MCF 10A (cell line): ENCODE measurements at regions not wholly inside any gene's neighbourhood (a gene's known extent, or its start where the extent isn't known, plus 50 kb on each side); places are given as distances from the start of the nearest gene placed in this dataset.

Source experiments
- BruUV-seq: library from RNA; stranded (reverse); fragments of 400-500 nt; replicated peaks from 2 replicates; lab custom pipeline; 2021; lab: Mats Ljungman, UMichigan
- CTCF ChIA-PET: fragments of 300-600 bp; sonication (Branson Sonifier 250); formaldehyde crosslinking; extraction: SDS; loops from one replicate; lab custom pipeline; 2021; ENCODE audit warnings: antibody characterized with exemption, inconsistent platforms; lab: Yijun Ruan, JAX
- POLR2A ChIA-PET: fragments of 300-600, 350-650 bp; sonication (Branson Sonifier 250); formaldehyde crosslinking; extraction: SDS; loops from one replicate; lab custom pipeline; 2020; ENCODE audit warnings: antibody characterized with exemption, inconsistent platforms; lab: Yijun Ruan, JAX
- DNase-seq: peaks from one replicate; pipeline ENCODE4 v3.0.0-alpha.2; 2018; ENCODE audit not compliant: unreplicated experiment
- H3K27ac Mint-ChIP-seq: one replicate; pipeline ENCODE4 v1.8.0; 2022; ENCODE audit warnings: mild to moderate bottlenecking, low read depth, mixed read lengths; ENCODE audit not compliant: unreplicated experiment
- H3K27me3 Mint-ChIP-seq: one replicate; pipeline ENCODE4 v1.8.0; 2022; ENCODE audit warnings: mixed read lengths; ENCODE audit not compliant: insufficient read depth, unreplicated experiment
- H3K36me3 Mint-ChIP-seq: one replicate; pipeline ENCODE4 v1.8.0; 2022; ENCODE audit warnings: mild to moderate bottlenecking, moderate library complexity, mixed read lengths; ENCODE audit not compliant: insufficient read depth, unreplicated experiment
- H3K4me1 Mint-ChIP-seq: one replicate; pipeline ENCODE4 v1.8.0; 2022; ENCODE audit warnings: mixed read lengths; ENCODE audit not compliant: insufficient read depth, unreplicated experiment
- H3K4me3 Mint-ChIP-seq: one replicate; pipeline ENCODE4 v1.8.0; 2022; ENCODE audit warnings: mild to moderate bottlenecking, moderate library complexity, mixed read lengths; ENCODE audit not compliant: unreplicated experiment
- H3K9me3 Mint-ChIP-seq: one replicate; pipeline ENCODE4 v1.8.0; 2022; ENCODE audit warnings: mixed read lengths; ENCODE audit not compliant: unreplicated experiment
- CTCF ChIP-seq: fragments of 200-600 bp; IDR thresholded peaks from one replicate; pipeline ENCODE4 v1.8.0; 2022; ENCODE audit warnings: antibody characterized with exemption, mild to moderate bottlenecking; ENCODE audit not compliant: unreplicated experiment
- intact Hi-C: fragments of 100-400 bp; cut with micrococcal nuclease; formaldehyde crosslinking; loops from 2 replicates; pipeline ENCODE4 v1.14.1; 2022

GRCh38 chr7:25638590-25639244 is 410.4 kb upstream of the NPVF start:
- BruUV-seq, result no TSS peak
- no peak for TF ChIP-seq CTCF
- no peaks in the 10 kb centered on the region for H3K4me1 Mint-ChIP-seq
- H3K9me3 Mint-ChIP-seq, result no peaks in the 10 kb centered on the region
- no peak overlapping the region for H3K27ac Mint-ChIP-seq
- no peak for DNase-seq
- H3K27me3 Mint-ChIP-seq, result peaks cover 8% of the 10 kb centered on the region
- no peaks in the 10 kb centered on the region for H3K36me3 Mint-ChIP-seq
- no peak overlapping the region for H3K4me3 Mint-ChIP-seq
- CTCF ChIA-PET, result no interaction called here
- POLR2A ChIA-PET, result no interaction called here
- intact Hi-C loops, result no loop called here

GRCh38 chr7:25642849-25643248 is 414.6 kb upstream of the NPVF start:
- BruUV-seq, result no TSS peak
- H3K27me3 Mint-ChIP-seq, result peaks cover 3% of the 10 kb centered on the region
- H3K4me3 Mint-ChIP-seq, result no peak overlapping the region
- H3K36me3 Mint-ChIP-seq, result no peaks in the 10 kb centered on the region
- intact Hi-C loops, result no loop called here
- no peak for TF ChIP-seq CTCF
- no peaks in the 10 kb centered on the region for H3K9me3 Mint-ChIP-seq
- ChIA-PET CTCF (no interaction called here), POLR2A (no interaction called here)
- no peaks in the 10 kb centered on the region for H3K4me1 Mint-ChIP-seq
- H3K27ac Mint-ChIP-seq, result no peak overlapping the region
- peak; percentile 13 for DNase-seq

- POLR2A ChIA-PET, result no interaction called here
- CTCF ChIA-PET, result no interaction called here
- H3K4me1 Mint-ChIP-seq, result no peaks in the 10 kb centered on the region
- H3K27me3 Mint-ChIP-seq, result peaks cover 8% of the 10 kb centered on the region
- no peaks in the 10 kb centered on the region for H3K9me3 Mint-ChIP-seq
- DNase-seq, result no peak
- no peak overlapping the region for H3K4me3 Mint-ChIP-seq
- H3K36me3 Mint-ChIP-seq, result no peaks in the 10 kb centered on the region
- H3K27ac Mint-ChIP-seq, result no peak overlapping the region
- intact Hi-C loops, result no loop called here
- no peak for TF ChIP-seq CTCF
- BruUV-seq, result no TSS peak
Measured at GRCh38 chr7:25643286-25643685, 415.0 kb upstream of the NPVF start.

DNA sequence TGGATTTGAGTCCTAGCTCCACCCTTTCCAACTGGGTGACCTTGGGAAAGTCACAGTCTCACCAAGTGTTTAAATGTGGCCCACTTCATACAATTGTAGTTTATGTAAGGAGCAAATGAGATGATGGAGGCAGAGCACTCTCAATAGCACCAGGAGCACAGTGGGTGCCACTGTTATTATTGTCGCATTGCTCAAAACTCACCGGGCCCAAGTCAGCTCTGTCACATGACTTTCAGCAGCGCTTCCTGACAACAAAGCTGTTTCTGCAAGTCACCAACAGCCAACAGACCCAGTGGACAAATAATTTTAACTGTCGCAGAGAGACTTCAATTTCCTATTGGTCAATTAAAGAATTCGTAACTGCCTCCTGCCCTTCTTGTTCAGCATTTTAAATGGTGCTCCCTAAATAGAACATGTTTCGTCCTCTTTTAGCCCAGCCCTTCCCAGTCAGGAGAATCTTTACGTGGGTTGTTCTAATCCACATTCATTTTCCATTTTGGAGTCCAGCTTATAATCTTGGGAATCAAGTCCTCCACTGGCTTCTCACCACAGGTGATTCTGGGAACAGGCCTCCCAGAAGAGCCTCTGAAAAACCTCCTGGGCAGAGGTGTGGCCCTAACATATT is 415.6 kb upstream of the NPVF start:
- ChIA-PET CTCF (no interaction called here), POLR2A (no interaction called here)
- H3K4me3 Mint-ChIP-seq, result no peak overlapping the region
- intact Hi-C loops, result no loop called here
- no peaks in the 10 kb centered on the region for H3K9me3 Mint-ChIP-seq
- H3K27ac Mint-ChIP-seq, result no peak overlapping the region
- no peaks in the 10 kb centered on the region for H3K4me1 Mint-ChIP-seq
- DNase-seq, result no peak
- no TSS peak for BruUV-seq
- H3K36me3 Mint-ChIP-seq, result no peaks in the 10 kb centered on the region
- TF ChIP-seq CTCF, result no peak
- peaks cover 14% of the 10 kb centered on the region for H3K27me3 Mint-ChIP-seq
